NCI-H82 (cell line): ENCODE measurements at regions not wholly inside any gene's neighbourhood (a gene's known extent, or its start where the extent isn't known, plus 50 kb on each side); places are given as distances from the start of the nearest gene placed in this dataset.

Experiments
- DNase-seq: peaks from one replicate; lab custom pipeline; 2025; lab: John Stamatoyannopoulos, UW

DNA sequence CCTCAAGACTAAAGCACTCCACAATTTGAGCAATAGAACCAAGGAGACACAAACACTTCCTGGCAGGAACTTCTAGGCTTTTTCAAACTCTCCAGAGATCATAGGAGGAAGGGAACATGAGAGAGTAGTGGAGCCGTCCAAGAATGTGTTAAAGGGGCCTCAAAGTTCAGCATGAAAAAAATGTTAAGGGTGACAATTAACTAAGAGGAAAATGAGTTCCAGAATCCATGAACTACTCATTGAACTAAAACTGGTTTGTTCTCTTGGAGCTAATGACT is 122.0 kb downstream of the WIF1 start:
- no peak for DNase-seq
